GM23338 (cell line): ENCODE measurements at regions not wholly inside any gene's neighbourhood (a gene's known extent, or its start where the extent isn't known, plus 50 kb on each side); places are given as distances from the start of the nearest gene placed in this dataset.

Experiments
- ATAC-seq: fragments of 200-7000 bp; cut with Tn5 transposase; 3 replicates; pipeline ENCODE4 v1.9.1; 2020
- DNase-seq: peaks from one replicate; pipeline ENCODE4 v3.0.0-alpha.2; 2015; ENCODE audit warnings: low spot score
- H2AFZ ChIP-seq: fragments of 200-600 bp; sonication (generic); 2 replicates; pipeline ENCODE4 v1.8.0; 2016; ENCODE audit warnings: antibody characterized with exemption, mild to moderate bottlenecking, moderate library complexity
- H3F3A ChIP-seq: fragments of 200-600 bp; sonication (generic); replicated peaks from 2 replicates; pipeline ENCODE4 v1.8.0; 2017; ENCODE audit warnings: antibody characterized with exemption, mixed run types, low read depth
- H3K27ac ChIP-seq: fragments of 200-600 bp; sonication (generic); 2 replicates; pipeline ENCODE4 v1.6.1; 2016; ENCODE audit warnings: low read depth
- H3K27me3 ChIP-seq: fragments of 200-600 bp; sonication (generic); 2 replicates; pipeline ENCODE4 v1.8.0; 2016; ENCODE audit warnings: mild to moderate bottlenecking, mixed run types, moderate library complexity; ENCODE audit not compliant: insufficient read depth
- H3K36me3 ChIP-seq: fragments of 200-600 bp; sonication (generic); 2 replicates; pipeline ENCODE4 v1.8.0; 2016; ENCODE audit warnings: mild to moderate bottlenecking; ENCODE audit not compliant: insufficient read depth
- H3K4me1 ChIP-seq: fragments of 200-600 bp; sonication (generic); 2 replicates; pipeline ENCODE4 v1.8.0; 2016; ENCODE audit warnings: mild to moderate bottlenecking, moderate library complexity; ENCODE audit not compliant: insufficient read depth
- H3K4me2 ChIP-seq: fragments of 200-600 bp; sonication (generic); 2 replicates; pipeline ENCODE4 v1.7.1; 2017; ENCODE audit warnings: mixed run types
- H3K4me3 ChIP-seq: fragments of 200-600 bp; sonication (generic); 2 replicates; pipeline ENCODE4 v1.6.1; 2016; ENCODE audit warnings: mixed run types
- H3K79me2 ChIP-seq: fragments of 200-600 bp; sonication (generic); replicated peaks from 2 replicates; pipeline ENCODE4 v1.8.0; 2017; ENCODE audit warnings: mild to moderate bottlenecking; ENCODE audit not compliant: insufficient read depth
- H3K9me2 ChIP-seq: fragments of 200-600 bp; sonication (generic); 2 replicates; pipeline ENCODE4 v1.8.0; 2017; ENCODE audit not compliant: insufficient read depth
- H4K20me1 ChIP-seq: fragments of 200-600 bp; sonication (generic); replicated peaks from 2 replicates; pipeline ENCODE4 v1.8.0; 2017; ENCODE audit warnings: mild to moderate bottlenecking; ENCODE audit not compliant: insufficient read depth
- H3K27ac Mint-ChIP-seq: 2 replicates; pipeline ENCODE4 v1.8.0; 2020; ENCODE audit warnings: inconsistent platforms, mild to moderate bottlenecking, moderate library complexity, mixed read lengths
- H3K27me3 Mint-ChIP-seq: 3 replicates; pipeline ENCODE4 v1.8.0; 2022; ENCODE audit warnings: low read depth, mild to moderate bottlenecking, moderate library complexity, mixed read lengths, inconsistent platforms; ENCODE audit not compliant: insufficient read depth, poor library complexity
- H3K36me3 Mint-ChIP-seq: 3 replicates; pipeline ENCODE4 v1.8.0; 2021; ENCODE audit warnings: low read depth, mild to moderate bottlenecking, inconsistent platforms, moderate library complexity, mixed read lengths
- H3K4me1 Mint-ChIP-seq: 3 replicates; pipeline ENCODE4 v1.8.0; 2020; ENCODE audit warnings: mild to moderate bottlenecking, inconsistent platforms, mixed read lengths
- H3K4me3 Mint-ChIP-seq: 3 replicates; pipeline ENCODE4 v1.8.0; 2021; ENCODE audit warnings: moderate library complexity, mild to moderate bottlenecking, inconsistent platforms, mixed read lengths
- H3K9me3 Mint-ChIP-seq: 3 replicates; pipeline ENCODE4 v1.8.0; 2020; ENCODE audit warnings: moderate library complexity, mild to moderate bottlenecking, inconsistent platforms, mixed read lengths
- EZH2phosphoT487 ChIP-seq: fragments of 200-600 bp; sonication (generic); IDR thresholded peaks from one replicate; pipeline ENCODE4 v1.8.1; 2018; ENCODE audit warnings: antibody characterized with exemption; ENCODE audit not compliant: unreplicated experiment
- POLR2AphosphoS5 ChIP-seq: IDR thresholded peaks from 2 replicates; pipeline ENCODE4 v1.6.1; 2016; ENCODE audit warnings: antibody characterized with exemption, low read depth
- ZNF331 ChIP-seq: fragments of 250-450 bp; sonication (Bioruptor Pico); IDR thresholded peaks from 2 replicates; pipeline ENCODE4 v1.5.0; 2020; ENCODE audit warnings: low read depth, mild to moderate bottlenecking, moderate library complexity
- TF ChIP-seq, protein P1 (sequence below): fragments of 250-450 bp; sonication (Bioruptor Pico); IDR thresholded peaks from 2 replicates; pipeline ENCODE4 v1.5.0; 2020; ENCODE audit warnings: mild to moderate bottlenecking, moderate library complexity
- TF ChIP-seq, protein P2 (sequence below): IDR thresholded peaks from one replicate; pipeline ENCODE4 v1.6.1; 2018; ENCODE audit warnings: antibody characterized with exemption; ENCODE audit not compliant: unreplicated experiment

DNA sequence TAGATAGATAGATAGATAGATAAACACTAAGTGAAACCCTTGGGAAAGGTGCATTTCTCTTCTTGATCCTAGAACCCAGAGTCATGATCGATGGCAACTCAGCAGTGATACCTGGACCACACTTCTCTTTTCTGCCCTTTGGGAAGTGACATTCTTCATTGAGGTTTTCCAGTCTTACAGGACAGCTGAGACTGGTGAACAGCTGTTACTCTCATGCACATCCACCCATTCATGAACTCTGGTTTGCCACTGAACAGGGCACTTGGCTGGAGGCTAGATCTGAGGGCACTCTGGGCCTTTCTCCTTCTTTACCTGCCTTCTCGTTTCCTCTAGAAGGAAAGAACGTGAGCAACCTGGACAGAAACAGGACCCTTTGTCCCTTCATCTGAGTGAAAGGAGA is 164.5 kb downstream of the DRD1 start (continued):
- TF ChIP-seq, protein P1, sequence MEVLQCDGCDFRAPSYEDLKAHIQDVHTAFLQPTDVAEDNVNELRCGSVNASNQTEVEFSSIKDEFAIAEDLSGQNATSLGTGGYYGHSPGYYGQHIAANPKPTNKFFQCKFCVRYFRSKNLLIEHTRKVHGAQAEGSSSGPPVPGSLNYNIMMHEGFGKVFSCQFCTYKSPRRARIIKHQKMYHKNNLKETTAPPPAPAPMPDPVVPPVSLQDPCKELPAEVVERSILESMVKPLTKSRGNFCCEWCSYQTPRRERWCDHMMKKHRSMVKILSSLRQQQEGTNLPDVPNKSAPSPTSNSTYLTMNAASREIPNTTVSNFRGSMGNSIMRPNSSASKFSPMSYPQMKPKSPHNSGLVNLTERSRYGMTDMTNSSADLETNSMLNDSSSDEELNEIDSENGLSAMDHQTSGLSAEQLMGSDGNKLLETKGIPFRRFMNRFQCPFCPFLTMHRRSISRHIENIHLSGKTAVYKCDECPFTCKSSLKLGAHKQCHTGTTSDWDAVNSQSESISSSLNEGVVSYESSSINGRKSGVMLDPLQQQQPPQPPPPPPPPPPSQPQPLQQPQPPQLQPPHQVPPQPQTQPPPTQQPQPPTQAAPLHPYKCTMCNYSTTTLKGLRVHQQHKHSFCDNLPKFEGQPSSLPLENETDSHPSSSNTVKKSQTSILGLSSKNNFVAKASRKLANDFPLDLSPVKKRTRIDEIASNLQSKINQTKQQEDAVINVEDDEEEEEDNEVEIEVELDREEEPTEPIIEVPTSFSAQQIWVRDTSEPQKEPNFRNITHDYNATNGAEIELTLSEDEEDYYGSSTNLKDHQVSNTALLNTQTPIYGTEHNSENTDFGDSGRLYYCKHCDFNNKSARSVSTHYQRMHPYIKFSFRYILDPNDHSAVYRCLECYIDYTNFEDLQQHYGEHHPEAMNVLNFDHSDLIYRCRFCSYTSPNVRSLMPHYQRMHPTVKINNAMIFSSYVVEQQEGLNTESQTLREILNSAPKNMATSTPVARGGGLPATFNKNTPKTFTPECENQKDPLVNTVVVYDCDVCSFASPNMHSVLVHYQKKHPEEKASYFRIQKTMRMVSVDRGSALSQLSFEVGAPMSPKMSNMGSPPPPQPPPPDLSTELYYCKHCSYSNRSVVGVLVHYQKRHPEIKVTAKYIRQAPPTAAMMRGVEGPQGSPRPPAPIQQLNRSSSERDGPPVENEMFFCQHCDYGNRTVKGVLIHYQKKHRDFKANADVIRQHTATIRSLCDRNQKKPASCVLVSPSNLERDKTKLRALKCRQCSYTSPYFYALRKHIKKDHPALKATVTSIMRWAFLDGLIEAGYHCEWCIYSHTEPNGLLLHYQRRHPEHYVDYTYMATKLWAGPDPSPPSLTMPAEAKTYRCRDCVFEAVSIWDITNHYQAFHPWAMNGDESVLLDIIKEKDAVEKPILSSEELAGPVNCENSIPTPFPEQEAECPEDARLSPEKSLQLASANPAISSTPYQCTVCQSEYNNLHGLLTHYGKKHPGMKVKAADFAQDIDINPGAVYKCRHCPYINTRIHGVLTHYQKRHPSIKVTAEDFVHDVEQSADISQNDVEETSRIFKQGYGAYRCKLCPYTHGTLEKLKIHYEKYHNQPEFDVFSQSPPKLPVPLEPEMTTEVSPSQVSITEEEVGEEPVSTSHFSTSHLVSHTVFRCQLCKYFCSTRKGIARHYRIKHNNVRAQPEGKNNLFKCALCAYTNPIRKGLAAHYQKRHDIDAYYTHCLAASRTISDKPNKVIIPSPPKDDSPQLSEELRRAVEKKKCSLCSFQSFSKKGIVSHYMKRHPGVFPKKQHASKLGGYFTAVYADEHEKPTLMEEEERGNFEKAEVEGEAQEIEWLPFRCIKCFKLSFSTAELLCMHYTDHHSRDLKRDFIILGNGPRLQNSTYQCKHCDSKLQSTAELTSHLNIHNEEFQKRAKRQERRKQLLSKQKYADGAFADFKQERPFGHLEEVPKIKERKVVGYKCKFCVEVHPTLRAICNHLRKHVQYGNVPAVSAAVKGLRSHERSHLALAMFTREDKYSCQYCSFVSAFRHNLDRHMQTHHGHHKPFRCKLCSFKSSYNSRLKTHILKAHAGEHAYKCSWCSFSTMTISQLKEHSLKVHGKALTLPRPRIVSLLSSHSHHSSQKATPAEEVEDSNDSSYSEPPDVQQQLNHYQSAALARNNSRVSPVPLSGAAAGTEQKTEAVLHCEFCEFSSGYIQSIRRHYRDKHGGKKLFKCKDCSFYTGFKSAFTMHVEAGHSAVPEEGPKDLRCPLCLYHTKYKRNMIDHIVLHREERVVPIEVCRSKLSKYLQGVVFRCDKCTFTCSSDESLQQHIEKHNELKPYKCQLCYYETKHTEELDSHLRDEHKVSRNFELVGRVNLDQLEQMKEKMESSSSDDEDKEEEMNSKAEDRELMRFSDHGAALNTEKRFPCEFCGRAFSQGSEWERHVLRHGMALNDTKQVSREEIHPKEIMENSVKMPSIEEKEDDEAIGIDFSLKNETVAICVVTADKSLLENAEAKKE, result no peak
- no peak for TF ChIP-seq EZH2phosphoT487
- no peak for TF ChIP-seq POLR2AphosphoS5
- TF ChIP-seq, protein P2, sequence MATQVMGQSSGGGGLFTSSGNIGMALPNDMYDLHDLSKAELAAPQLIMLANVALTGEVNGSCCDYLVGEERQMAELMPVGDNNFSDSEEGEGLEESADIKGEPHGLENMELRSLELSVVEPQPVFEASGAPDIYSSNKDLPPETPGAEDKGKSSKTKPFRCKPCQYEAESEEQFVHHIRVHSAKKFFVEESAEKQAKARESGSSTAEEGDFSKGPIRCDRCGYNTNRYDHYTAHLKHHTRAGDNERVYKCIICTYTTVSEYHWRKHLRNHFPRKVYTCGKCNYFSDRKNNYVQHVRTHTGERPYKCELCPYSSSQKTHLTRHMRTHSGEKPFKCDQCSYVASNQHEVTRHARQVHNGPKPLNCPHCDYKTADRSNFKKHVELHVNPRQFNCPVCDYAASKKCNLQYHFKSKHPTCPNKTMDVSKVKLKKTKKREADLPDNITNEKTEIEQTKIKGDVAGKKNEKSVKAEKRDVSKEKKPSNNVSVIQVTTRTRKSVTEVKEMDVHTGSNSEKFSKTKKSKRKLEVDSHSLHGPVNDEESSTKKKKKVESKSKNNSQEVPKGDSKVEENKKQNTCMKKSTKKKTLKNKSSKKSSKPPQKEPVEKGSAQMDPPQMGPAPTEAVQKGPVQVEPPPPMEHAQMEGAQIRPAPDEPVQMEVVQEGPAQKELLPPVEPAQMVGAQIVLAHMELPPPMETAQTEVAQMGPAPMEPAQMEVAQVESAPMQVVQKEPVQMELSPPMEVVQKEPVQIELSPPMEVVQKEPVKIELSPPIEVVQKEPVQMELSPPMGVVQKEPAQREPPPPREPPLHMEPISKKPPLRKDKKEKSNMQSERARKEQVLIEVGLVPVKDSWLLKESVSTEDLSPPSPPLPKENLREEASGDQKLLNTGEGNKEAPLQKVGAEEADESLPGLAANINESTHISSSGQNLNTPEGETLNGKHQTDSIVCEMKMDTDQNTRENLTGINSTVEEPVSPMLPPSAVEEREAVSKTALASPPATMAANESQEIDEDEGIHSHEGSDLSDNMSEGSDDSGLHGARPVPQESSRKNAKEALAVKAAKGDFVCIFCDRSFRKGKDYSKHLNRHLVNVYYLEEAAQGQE, result no peak
- no peak for TF ChIP-seq ZNF331 (CRISPR knock-in tag)

DNA sequence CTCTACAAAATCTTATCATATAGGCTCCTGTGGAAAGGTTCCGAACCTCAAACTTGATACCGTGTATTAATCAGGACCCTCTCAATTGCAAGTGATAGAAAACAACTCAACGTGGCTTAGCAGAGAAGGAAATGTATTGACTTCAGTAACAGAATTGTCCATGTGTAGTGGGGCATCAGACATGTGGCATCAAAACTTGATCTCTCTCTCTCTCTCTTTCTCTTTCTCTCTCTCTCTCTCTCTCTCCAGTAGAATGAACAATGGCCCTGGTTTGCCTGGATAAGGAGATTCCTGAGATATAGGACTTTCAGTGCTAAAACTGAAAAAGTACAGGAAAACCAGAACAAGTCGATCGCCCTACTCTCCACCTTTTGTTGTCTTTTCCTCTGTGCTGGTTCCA is 168.2 kb downstream of the DRD1 start:
- Histone ChIP-seq H3K4me3 (no peak overlapping the region), H3K27me3 (no peaks in the 10 kb centered on the region), H2AFZ (no peak overlapping the region), H3K27ac (no peak overlapping the region), H3K9me2 (0 out of 2 replicates have a peak, but pooled peaks cover 3% of the 10 kb centered on the region), H4K20me1 (no peaks in the 10 kb centered on the region), H3K36me3 (no peaks in the 10 kb centered on the region), H3F3A (no peaks in the 10 kb centered on the region), H3K79me2 (no peaks in the 10 kb centered on the region), H3K4me1 (no peaks in the 10 kb centered on the region), H3K4me2 (no peak overlapping the region)
- ATAC-seq (no peak), DNase-seq (no peak)
- H3K27ac Mint-ChIP-seq, result no peak overlapping the region
- H3K4me1 Mint-ChIP-seq, result no peaks in the 10 kb centered on the region
- no peak overlapping the region for H3K4me3 Mint-ChIP-seq
- TF ChIP-seq, protein P1, result no peak
- no peaks in the 10 kb centered on the region for H3K36me3 Mint-ChIP-seq
- peaks cover 3% of the 10 kb centered on the region for H3K27me3 Mint-ChIP-seq
- H3K9me3 Mint-ChIP-seq, result no peaks in the 10 kb centered on the region; the same call in 2 of the 3 replicates
